Breast epithelium (tissue), 4 donors: ENCODE measurements at regions not wholly inside any gene's neighbourhood (a gene's known extent, or its start where the extent isn't known, plus 50 kb on each side); places are given as distances from the start of the nearest gene placed in this dataset.

Experiments
- DNase-seq, 2 donors: peaks; one replicate each; pipeline ENCODE4 v3.0.0-alpha.2; 2019; ENCODE audit warnings: low spot score in 2 of 2
- H3K27ac ChIP-seq, 2 donors: fragments of 200-600 bp; sonication (generic) in 1 of 2; one replicate each; pipeline ENCODE4 v1.5.1; 2016 to 2019; ENCODE audit warnings: mild to moderate bottlenecking in 1 of 2
- H3K27me3 ChIP-seq, 2 donors: fragments of 200-600 bp; sonication (generic) in 1 of 2; one replicate each; pipeline versions ENCODE4 v1.5.1 to v1.6.0; 2017 to 2019; ENCODE audit warnings: control low read depth in 1 of 2, mild to moderate bottlenecking in 1 of 2
- H3K36me3 ChIP-seq: fragments of 200-600 bp; one replicate; pipeline ENCODE4 v1.5.1; 2019
- H3K4me1 ChIP-seq, 2 donors: fragments of 200-600 bp; sonication (generic); one replicate each; pipeline ENCODE4 v1.5.1; 2016 to 2019; ENCODE audit warnings: control low read depth in 1 of 2
- H3K4me3 ChIP-seq, 3 donors: fragments of 200-600 bp; sonication (generic); 1 replicate in 2 of 3; 2 replicates in 1 of 3; pipeline ENCODE4 v1.5.1; 2016 to 2019; ENCODE audit warnings: mild to moderate bottlenecking in 3 of 3, moderate library complexity in 2 of 3
- H3K9me3 ChIP-seq, 2 donors: fragments of 200-600 bp; sonication (generic) in 1 of 2; one replicate each; pipeline ENCODE4 v1.5.1; 2016 to 2019; ENCODE audit warnings: control low read depth in 1 of 2
- POLR2A ChIP-seq: fragments of 450-650 bp; IDR thresholded peaks from one replicate; pipeline ENCODE4 v1.6.1; 2016; ENCODE audit warnings: antibody characterized with exemption, mild to moderate bottlenecking, moderate library complexity
- POLR2AphosphoS5 ChIP-seq, 3 donors: sonication (generic); formaldehyde crosslinking; IDR thresholded peaks; one replicate each; pipeline ENCODE4 v1.6.1; 2017; ENCODE audit warnings: antibody characterized with exemption in 3 of 3
- intact Hi-C: fragments of 100-400 bp; cut with DNase I; formaldehyde crosslinking; loops from one replicate; pipeline ENCODE4 v1.15.1; 2023; ENCODE audit warnings: low total_unique reads
- TF ChIP-seq, protein P1 (sequence below), 3 donors: fragments of 450-650 bp; IDR thresholded peaks; one replicate each; pipeline ENCODE4 v1.5.1; 2016 to 2017; ENCODE audit warnings: antibody characterized with exemption in 3 of 3, mild to moderate bottlenecking in 3 of 3, moderate library complexity in 3 of 3

DNA sequence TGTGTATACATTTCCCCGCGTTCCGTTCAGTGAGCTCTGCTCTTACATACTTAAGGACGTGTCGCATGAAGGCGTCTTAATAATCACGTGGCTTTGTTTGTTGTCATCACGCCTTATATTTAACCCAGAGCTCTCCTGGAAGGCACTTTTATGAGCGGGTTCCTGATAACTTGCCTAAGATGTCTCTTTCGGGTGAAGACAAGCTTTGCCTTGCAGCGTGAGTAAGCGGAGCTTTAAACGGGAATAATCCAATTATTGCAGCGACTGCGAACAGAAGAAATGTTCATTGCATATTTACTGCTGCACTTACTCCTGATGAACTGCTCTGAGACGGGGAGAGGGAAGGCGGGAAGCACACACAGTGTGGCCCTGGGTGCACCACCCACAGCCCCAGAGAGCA, 1128.2 kb downstream of the BRD1 start:
- Histone ChIP-seq H3K36me3 (no peaks in the 10 kb centered on the region), H3K27ac (no peak overlapping the region), H3K27me3 (no peaks in the 10 kb centered on the region), H3K4me1 (peaks cover 0 to 6% of the 10 kb centered on the region in 2 donors), H3K9me3 (no peaks in the 10 kb centered on the region), H3K4me3 (no peak overlapping the region)
- intact Hi-C loops, result no loop called here
- TF ChIP-seq POLR2AphosphoS5 (IDR thresholded peaks at IDR 0.05) (no peak), POLR2A (no peak)
- TF ChIP-seq, protein P1, sequence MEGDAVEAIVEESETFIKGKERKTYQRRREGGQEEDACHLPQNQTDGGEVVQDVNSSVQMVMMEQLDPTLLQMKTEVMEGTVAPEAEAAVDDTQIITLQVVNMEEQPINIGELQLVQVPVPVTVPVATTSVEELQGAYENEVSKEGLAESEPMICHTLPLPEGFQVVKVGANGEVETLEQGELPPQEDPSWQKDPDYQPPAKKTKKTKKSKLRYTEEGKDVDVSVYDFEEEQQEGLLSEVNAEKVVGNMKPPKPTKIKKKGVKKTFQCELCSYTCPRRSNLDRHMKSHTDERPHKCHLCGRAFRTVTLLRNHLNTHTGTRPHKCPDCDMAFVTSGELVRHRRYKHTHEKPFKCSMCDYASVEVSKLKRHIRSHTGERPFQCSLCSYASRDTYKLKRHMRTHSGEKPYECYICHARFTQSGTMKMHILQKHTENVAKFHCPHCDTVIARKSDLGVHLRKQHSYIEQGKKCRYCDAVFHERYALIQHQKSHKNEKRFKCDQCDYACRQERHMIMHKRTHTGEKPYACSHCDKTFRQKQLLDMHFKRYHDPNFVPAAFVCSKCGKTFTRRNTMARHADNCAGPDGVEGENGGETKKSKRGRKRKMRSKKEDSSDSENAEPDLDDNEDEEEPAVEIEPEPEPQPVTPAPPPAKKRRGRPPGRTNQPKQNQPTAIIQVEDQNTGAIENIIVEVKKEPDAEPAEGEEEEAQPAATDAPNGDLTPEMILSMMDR (IDR thresholded peaks at IDR 0.05), result no peak
- DNase-seq, result no peak

DNA sequence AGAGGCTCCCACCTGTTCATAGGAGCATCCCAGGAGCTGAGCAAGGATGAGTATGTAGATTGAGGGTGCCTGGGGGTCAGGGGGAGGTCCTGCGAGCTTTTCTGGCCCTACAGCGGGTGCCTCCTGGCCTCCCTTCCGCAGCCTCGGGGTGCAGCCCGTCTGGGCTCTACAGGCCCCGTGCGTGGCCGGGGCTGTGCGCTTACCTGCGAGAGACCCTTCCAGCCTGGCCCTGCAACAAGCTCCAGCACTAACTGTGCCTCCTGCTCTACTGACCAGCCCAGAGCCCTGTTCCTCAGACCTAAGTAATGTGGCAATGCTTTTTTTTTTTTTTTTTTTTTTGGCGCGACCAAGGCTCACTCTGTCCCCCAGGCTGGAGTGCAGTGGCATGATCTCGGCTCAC, 1129.1 kb downstream of the BRD1 start:
- no peaks in the 10 kb centered on the region for H3K36me3 ChIP-seq
- no peak overlapping the region for H3K4me3 ChIP-seq
- peaks cover 0 to 6% of the 10 kb centered on the region in 2 donors for H3K4me1 ChIP-seq
- no peak overlapping the region for H3K27ac ChIP-seq
- intact Hi-C loops, result no loop called here
- H3K27me3 ChIP-seq, result no peaks in the 10 kb centered on the region
- TF ChIP-seq POLR2AphosphoS5 (IDR thresholded peaks at IDR 0.05) (no peak), POLR2A (no peak)
- TF ChIP-seq, protein P1 (IDR thresholded peaks at IDR 0.05), result no peak
- no peaks in the 10 kb centered on the region for H3K9me3 ChIP-seq
- no peak for DNase-seq

DNA sequence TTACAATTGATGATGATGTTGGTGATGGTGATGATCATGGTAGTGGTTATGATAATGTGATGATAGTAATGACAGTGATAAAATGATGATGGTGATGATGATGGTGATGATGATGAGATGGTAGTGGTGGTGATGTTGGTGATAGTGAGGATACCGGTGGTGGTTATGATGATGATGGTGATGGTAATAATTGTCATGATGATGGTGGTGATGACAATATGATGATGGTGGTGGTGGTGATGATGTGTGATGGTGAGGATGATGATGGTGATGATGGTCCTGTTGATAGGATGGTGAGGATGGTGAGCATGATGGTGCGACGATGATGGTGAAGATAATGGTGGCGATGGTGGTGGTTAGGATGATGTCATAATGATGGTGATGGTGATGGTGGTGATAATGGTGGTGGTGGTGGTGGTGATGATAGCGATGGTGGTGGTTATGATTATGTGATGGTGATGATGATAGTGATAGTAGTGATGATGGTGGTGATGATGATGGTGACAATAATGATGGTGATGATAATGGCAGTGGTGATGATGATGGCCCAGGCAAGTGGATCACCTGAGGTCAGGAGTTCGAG, 1129.9 kb downstream of the BRD1 start:
- intact Hi-C loops, result no loop called here
- TF ChIP-seq POLR2A, result no peak
- TF ChIP-seq POLR2AphosphoS5 (IDR thresholded peaks at IDR 0.05), result no peak
- TF ChIP-seq, protein P1 (IDR thresholded peaks at IDR 0.05), result no peak
- no peaks in the 10 kb centered on the region for H3K27me3 ChIP-seq
- H3K36me3 ChIP-seq, result no peaks in the 10 kb centered on the region
- no peak for DNase-seq
- peaks cover 0 to under 1% of the 10 kb centered on the region in 2 donors for H3K4me1 ChIP-seq
- H3K4me3 ChIP-seq, result no peak overlapping the region
- H3K9me3 ChIP-seq, result no peaks in the 10 kb centered on the region
- H3K27ac ChIP-seq, result no peak overlapping the region

DNA sequence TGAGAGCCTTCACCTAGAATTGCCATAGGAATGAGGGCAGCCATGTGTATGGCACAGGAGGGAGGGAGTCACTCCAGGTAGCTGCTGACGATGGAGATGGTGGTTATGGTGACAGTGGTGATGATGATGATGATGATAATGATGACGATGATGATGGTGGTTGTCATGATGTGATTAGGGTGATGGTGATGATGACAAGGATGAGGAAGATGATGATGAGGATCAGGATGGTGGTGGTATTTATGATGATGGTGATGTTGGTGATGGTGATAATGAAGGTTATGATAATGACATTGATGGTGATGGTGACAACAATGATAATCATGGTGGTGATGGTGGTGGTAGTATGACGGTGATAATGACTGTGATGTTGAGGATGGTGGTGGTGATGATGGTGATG, 1130.5 kb downstream of the BRD1 start:
- intact Hi-C loops, result no loop called here
- Histone ChIP-seq H3K27ac (no peak overlapping the region), H3K4me1 (no peaks in the 10 kb centered on the region)

DNA sequence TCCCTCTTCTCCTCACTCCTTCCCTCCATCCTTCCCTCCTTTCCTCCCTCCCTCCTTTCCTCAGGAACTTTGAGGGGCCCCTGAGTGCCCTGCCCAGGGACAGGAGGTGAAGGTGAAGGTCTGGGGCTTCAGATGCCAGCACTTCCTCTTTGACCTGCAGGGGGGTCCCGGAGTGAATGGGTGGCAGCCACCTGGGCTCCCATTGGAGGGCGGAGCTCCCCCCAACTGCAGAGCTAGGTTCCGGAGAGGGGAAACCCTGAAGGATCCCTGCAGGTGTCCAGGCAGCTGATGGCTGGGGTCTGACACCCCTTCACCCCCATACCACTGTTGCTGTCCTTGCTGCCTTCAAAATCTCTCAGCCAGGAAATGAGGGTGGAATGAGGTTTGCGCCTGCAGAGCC, 1131.3 kb downstream of the BRD1 start:
- intact Hi-C loops, result no loop called here
- H3K9me3 ChIP-seq, result no peaks in the 10 kb centered on the region
- H3K27ac ChIP-seq, result no peak overlapping the region
- H3K27me3 ChIP-seq, result no peaks in the 10 kb centered on the region
- no peak overlapping the region for H3K4me3 ChIP-seq
- no peaks in the 10 kb centered on the region for H3K36me3 ChIP-seq
- TF ChIP-seq POLR2A (no peak), POLR2AphosphoS5 (IDR thresholded peaks at IDR 0.05) (no peak)
- TF ChIP-seq, protein P1 (IDR thresholded peaks at IDR 0.05), result no peak
- no peaks in the 10 kb centered on the region for H3K4me1 ChIP-seq
- DNase-seq, result no peak

More for the DNA sequence above, 1130.5 kb downstream of the BRD1 start:
- no peaks in the 10 kb centered on the region for H3K27me3 ChIP-seq
- no peaks in the 10 kb centered on the region for H3K36me3 ChIP-seq
- DNase-seq, result no peak
- TF ChIP-seq POLR2A, result no peak
- TF ChIP-seq, protein P1 (IDR thresholded peaks at IDR 0.05), result no peak
- no peak for TF ChIP-seq POLR2AphosphoS5 (IDR thresholded peaks at IDR 0.05)
- H3K9me3 ChIP-seq, result no peaks in the 10 kb centered on the region
- H3K4me3 ChIP-seq, result no peak overlapping the region
